GOT3 (cell line): ENCODE measurements at regions not wholly inside any gene's neighbourhood (a gene's known extent, or its start where the extent isn't known, plus 50 kb on each side); places are given as distances from the start of the nearest gene placed in this dataset.

Experiments
- DNase-seq: peaks from one replicate; lab custom pipeline; 2025; ENCODE audit warnings: mixed read lengths; lab: John Stamatoyannopoulos, UW

DNA sequence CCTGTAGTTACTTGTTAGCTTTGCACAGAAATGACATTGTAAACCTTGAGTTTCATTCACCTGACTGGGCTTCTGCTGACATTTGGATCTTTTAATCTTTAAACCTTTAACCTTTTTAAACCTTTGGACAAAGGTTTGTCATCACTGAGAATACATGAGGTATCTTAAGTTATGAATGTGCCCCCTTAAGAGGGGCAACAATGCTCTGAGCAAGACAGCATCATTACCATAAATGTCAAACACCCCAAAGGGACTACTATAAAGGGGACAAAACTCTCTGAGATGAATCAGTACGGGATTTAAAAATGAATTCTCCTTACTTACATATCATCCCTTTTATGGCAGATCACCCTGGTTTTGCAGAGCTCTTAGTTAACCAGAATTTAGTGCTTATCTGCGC lies 203.3 kb downstream of the COG6 start:
- no peak for DNase-seq

DNA sequence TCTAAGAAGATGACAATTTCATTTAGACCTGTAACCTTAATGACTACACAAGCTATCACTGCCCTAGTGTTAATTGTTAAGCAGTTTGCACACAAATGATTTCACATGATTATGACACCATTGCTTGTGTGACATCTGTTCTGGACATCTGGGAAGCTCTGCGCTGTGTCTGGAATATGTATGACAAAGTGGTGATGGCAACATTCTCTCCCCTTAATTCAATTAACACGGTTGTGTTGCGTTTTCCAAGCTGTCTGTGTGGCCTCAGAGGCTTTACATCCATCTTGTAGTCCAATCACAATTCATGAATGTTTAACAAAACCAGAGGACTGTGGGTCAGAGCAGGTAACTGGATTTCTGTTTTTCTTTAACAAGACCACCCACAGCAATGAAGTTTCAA lies 204.4 kb downstream of the COG6 start:
- no peak for DNase-seq

DNA sequence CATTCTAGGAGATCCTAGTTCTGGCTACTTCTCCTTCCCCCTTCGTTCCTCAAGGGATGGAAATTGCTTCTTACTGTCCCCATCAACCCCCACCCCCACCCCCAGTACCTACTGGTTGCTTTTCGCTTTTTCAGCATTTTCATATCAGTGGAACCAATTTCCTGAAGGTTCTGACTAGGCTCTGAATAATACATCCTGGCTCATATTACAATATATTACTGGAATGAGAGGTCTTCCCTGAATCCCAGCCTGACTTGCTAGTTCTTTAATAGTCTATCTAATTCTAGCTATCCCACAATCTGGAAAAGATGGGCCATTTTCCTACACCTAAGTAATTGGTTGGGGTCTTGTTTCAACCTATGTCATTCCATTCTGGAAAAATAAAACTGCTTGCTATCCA lies 207.4 kb downstream of the COG6 start:
- DNase-seq: no peak

DNA sequence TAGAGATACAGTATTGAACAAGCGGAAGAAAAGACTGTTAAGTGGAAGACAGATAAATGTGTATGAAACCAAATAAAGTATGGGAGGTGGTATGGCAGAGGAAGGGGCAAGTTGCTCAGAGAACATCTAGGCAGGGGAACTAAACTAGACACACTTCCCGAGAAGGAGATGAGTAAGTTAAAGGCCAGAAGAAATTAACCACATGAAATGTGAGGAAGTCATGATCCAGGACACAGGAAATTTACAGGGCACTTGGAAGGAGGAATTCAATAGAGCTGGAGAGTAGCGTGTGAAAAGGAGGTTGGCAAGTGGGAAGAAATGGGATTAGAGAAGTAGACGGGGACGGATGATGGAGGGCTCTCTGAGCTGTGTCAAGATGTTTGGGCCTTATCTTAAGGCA lies 208.8 kb downstream of the COG6 start:
- DNase-seq: no peak

DNA sequence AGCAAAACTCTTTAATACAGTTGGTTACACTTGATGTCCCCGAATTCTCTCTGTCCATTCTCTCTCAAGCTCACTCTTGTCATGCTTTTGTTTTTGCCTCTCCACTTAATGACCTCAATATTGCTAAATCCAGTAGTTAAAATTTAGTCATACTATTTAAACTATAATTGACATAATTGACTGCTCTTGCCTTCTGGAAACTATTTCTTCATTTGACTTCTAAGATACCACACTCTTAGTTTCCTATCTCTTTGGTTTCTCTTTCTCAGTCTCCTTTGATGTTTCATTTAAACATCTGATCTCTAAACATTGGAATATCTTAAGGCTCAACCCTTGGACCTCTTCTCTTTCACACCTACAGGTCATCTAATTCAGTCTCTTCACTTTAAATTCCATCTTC lies 211.3 kb downstream of the COG6 start:
- DNase-seq: no peak

DNA sequence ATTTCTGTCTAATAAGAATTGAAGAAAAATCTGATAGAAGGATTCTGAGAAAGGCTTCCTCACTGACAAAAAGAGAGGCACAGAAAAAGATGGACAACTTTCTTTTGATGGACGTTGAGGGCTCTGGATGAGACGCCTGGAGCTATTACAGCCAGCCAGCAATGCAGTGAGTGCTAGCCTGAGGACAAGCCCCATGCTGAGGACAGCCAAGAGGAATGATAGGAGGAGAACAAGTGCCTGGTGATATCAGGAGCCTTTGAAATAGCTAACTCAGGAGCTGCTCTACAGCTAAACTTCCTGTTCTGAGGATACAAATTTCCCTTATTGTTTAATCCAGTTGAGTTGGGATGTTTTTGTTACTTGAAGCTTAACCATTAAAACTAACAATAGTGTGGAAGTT lies 212.3 kb downstream of the COG6 start:
- no peak for DNase-seq

DNA sequence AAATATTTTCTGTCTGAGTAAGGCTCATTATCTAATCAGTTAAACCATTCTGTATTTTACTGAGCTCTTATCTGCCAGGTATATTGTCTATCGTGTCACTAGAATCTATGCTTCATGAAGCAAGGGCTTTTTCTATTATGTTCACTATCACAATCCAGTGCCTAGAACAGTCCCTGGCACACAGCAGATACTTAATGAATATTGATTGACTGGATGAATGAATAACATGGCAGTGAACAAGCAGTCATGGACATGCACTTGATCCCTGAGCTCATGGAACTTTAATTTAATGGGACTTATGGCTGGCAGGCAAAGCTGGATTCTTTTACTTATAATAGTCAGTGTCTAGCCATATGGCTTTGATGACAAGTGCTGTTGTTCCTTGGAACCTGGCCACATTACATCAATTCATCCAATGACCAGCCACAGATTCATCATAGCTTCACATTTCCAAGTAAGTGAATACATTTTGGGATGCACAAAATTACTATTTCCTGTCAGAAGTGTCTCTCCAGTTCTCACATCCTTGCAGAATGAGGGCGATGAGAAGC lies 214.8 kb downstream of the COG6 start:
- DNase-seq: no peak

DNA sequence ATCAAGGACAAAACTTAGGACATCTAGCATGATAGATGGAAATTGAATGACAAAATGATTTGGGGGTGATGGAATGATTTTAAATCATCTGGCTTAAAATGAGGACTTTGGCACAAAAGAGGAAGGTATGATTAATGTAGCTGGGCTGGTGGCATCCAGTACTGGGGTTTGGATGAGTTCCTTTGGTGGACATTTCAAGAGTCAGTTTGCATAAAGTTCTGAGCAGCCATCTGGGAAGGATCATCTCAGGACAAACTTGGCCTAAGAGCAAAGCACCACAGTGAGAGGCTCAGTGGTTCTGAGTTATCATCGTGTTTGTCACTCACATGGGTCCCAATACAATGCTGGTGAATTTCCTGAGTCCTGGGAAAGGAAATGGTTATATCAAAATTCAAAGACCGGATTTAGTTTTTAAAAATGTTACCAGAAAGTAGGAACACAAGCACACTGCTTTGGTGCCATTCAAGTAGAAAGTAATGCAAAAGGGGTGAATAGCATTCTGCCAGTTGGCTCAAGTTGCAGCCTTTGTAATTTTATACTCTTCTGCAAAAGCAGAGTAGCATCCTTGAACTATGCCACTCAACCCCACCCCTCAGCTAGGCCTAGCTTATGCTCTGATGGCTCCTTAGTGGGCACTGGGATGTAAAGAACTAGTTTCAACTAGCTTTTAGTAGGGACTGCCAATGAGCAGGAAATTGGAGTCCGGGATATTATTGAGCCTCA lies 219.0 kb downstream of the COG6 start:
- DNase-seq: no peak

DNA sequence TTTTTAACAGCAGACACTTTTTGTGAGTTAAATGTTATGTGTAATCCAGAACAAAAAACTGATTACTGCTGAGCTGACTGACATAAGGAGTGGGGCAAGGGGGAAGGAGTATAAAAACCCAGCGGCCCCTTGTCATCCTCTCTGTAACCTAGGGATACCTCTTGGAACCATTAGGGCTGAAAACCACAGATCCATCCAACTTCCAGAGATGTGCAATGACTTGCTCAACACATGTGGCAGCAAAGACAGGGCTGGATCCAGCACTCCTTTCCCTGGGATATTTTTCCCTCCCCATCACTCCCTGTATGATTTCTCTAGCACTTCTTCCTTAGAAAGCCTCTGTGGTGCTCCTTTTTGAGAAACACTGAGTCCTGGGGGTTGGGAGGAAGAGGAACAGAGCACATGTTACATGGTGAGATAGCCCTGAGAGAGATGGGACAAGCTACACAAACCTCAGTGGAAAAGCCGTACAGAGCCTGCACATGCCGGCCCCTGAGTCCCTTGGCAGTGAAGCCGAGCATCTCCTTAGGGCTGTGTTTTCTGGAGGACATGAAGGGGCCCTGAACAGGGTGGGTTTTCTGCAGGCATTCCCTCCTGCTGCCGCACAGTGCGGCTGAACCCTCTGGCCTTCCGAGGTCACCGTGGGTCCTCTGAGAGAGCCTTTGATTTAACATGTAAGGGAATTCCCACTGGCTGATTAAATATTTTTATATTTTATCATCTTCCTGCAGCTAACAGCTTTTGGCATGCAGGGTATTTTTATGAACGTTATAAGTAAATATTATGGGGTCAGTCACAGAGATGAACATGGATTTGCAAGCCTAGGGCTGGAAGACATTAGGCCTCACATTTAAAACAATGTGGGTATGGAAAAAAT lies 219.9 kb downstream of the COG6 start:
- no peak for DNase-seq

DNA sequence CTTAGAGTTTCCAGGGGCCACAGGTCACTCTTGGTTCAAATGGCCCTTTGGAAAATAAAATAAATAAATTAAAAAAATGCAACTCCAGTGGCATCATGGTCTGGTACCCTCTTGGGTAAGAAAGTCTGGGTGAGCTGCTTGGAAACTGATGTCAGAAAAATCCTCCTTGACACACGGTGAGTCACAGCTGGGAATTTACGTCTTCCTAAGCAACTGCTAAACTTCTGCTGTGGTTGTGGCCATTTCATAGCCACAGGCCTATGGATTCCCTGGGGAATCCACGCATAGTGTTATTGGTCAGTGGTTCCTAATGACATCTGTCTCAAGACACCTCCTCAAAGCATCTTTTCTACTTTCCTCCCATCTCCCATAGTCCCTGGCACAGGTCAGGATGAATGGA lies 220.8 kb downstream of the COG6 start:
- DNase-seq: no peak

DNA sequence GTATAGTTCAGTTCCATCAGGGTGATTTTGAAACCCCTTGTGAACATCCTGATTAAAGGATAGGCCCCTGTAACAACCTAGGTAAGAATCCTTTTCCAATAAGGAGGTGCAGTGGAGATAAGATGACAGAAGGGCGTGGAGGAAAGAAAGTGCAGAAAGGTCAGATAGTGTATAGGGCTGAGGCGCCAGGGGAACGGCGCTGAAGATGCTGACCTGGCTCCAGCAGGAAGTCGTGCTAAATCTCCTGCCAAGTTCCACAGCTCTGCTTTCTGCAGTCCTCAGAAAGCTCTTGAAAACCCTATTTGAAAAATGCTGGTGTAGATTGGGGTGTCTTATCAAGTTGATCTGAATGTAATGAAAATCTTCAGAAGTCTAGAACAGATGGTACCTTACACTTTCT lies 221.7 kb downstream of the COG6 start:
- no peak for DNase-seq

DNA sequence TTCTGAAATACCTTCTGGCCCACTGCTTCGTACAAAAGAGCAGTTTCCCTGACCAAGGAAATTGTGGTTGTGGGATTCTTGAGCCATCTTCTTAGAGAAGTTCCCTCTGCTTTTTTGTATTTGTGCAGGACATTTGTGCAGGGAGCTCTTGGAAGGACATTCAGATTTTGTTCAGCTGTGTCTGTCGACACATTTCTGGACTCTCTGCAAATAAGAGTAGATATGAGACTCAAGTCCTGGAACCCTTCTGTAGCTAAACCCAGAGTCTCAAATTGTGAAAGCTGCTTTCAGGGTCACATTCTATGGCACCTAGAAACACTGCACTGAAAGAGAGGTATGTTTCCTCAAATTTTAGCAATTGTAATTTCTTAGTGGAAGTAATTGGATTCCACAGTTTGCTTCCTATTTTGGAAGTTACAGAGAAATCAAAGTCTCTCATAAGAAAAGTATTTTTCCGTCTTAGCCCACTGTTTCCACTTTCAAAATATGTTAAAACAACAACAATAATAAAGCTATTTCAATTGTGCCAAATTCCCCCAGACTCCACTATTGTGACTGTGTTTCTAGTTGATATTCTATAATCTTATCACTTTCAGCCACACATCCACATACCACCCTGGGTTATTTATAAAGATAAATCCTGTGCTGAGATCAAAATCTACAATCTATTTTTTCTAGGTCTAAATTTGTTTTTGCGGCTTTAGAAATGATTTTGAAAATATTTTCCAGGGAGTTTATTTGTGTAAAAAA lies 224.0 kb downstream of the COG6 start:
- no peak for DNase-seq

DNA sequence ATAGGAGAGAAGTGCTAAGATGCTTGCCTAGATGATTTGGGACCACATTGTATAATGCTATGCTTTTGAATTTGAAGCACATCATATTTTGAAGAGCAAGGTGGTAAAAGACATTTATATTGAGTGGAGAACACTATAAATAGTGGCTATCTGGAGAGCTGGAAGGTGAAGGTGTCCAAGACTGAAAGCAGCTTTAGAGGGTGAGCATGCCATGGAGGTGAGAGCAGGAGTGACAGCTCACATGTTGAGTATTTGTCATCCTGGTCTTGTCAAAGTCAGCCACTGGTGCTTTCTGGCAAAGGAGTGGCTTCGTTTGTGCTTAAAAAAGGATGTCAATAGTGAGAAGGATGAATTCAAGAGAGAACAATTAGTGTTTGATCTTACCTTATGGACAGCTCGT lies 225.9 kb downstream of the COG6 start:
- DNase-seq: no peak

DNA sequence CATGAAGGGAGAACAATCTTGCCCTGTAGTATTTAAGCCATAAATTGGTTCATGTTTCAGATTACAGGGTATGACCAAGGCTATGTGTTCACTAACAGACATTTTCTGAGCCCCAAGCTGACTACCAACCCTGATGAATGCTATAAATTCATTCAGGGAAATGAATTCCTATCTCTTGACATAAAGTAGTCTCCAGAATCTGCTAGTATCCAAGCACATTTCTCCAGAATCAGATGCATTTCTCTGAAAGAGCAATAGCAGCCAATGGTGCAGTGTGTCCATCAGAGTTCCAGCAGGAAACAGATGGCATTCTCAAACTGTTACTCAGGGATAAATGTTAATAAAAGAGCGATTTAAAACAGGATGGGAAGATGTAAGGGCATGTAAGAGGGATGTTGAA lies 226.4 kb downstream of the COG6 start:
- no peak for DNase-seq

DNA sequence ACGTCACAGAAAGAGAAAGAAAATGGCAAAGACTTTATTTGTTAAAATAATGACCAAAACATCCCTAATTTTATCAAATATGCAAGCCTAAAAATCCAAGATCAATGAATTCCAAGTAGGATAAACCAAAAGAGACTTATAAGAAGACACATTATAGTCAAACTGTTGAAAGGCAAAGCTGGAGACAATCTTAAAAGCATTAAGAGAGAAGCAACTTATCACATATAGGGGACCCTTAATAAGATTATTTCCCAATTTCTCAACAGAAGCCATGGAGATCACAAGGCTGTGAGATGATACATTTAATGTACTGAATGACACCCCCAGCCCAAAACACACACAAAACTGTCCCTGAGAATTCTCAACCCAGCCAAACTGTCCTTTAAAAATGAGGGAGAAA lies 228.7 kb downstream of the COG6 start:
- no peak for DNase-seq

DNA sequence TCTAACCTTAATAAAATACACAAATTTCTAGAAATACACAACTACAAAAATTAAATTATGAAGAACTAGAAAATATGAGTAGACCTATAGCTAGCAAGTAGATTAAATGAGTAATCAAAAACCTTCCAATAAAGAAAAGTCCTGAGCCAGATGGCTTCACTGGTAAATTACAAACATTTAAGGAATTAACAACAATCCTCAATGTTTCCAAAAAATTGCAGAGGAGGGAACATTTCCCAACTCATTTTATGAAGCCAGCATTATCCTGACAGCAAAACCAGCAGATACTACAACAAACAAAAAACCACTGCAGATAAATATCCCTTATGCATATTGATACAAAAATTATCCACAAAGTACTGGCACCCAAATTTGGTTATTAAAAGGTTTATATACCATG lies 230.9 kb downstream of the COG6 start:
- no peak for DNase-seq

DNA sequence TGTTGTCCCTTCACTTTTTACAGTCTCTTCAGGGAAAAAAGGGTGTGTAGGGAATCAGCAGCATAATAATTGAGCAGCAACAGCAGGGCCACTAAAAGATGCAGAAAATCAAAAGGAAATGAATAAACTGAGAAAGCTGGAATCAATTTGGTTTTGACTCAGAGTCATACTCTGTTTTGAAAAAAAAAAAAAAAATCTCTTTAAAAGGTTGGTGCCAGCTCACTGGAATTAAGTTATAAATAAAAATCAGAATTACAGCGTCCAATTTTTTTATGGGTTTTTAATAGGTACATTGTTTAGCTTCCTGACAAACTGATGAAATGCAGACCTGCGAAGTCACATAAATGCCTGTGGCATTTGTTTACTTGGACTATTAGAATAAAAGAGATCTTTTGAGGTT lies 231.9 kb downstream of the COG6 start:
- DNase-seq: no peak

DNA sequence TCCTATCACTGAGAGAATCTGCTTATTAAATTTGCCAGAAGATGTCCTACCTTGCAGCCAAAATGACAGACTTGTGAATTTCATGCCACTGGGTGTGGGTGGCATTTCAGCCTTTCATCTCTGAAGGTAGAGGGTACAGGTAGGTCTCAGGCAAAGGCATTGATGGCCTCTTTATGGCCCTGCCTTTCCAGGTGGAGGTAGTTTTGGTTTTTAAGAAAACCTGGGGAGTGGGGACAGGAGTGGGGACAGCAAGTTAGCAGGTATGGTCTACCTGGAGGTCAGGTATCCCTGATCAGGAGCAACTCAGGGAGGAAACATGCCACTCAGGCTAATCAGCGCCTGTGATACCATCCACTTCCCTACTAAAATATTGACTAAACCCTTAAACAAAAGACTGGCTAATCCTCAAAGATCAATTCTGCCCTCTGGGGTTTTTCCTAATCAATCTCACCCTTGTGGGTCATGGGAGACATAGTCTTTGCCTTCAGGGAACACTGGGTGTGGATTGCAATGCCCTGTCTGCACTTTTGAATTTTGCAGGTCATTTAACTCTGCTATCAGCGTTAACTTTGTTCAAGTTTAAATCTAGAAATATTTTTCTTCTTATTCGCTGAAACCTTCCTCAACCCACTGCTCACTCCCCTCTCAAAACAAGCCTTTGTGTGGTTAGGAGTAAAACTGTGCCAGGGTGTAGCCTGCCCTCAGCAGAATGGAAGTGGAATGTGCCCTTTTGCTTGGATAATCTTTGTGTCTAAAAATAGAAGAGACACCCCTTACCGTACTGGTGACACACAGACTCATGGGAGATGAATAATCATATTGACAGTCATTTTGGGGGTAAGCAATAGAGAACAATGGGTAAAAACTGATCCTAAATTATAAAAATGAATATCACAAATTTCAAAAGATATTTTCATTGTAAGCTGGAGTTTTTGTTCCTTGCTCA lies 233.7 kb downstream of the COG6 start:
- no peak for DNase-seq

DNA sequence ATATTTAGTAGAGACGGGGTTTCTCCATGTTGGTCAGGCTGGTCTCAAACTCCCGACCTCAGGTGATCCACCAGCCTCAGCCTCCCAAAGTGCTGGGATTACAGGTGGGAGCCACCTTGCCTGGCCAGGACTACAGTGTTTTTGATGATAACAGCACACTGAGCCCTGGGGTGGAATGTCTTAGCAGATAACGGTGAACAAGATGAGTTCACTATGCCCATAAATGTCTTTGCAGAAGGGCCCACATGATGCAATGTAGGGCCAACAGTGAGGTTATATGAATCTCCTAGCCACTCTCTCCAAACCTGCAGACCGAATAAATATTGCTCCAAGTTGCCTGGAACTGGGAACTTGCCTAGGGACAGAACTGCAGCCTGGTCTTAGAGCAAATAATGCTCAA lies 235.1 kb downstream of the COG6 start:
- no peak for DNase-seq

DNA sequence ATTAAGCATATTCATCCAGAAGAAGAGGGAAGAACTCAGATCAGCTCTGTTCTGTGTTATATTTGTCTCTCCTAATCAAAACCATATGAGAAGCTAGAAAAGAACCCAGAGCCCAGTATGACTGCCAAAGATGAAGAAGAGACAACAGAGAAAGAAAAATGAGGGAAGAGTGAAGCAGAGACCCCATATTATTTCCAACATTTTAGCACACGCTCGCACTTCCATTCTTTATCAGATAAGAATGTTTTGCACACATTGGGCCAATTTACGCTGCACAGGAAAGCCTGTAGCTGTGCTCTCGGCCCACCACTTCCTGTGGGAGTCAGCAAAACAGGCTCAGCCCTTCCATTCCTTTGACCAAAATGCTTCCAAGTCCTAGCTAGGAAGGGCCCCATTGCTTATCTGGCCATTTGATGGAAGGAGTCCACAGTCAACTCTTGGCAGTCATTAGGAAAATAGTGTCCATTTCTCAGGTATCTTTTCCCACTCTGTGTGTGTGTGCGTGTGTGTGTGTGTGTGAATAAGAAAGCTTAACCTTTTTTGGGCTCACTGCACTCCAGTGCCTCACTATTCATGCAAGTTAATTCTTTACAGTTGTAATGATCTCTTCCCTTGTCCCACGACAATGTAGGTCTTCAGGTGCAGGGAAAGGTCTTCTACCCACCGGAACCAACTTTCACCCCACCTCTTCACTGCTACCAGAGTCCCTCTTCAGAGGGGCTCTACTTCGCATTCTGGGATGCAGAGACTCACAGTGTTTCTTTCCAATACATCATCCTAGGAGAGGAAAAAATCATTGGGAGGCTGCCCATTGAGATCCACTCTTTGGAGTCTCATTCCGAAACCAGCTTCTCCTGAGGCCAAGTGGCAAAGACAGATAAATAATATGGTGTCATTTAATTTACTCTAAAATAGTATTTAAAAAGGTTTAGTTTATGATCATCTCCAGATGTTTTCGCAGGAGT lies 237.5 kb downstream of the COG6 start:
- no peak for DNase-seq
